ENCODE measurements at regions not wholly inside any gene's neighbourhood (a gene's known extent, or its start where the extent isn't known, plus 50 kb on each side); places are given as distances from the start of the nearest gene placed in this dataset.
A peak's percentile ranks its signal among the peaks of the same experiment; 100 is the strongest.

DNA sequence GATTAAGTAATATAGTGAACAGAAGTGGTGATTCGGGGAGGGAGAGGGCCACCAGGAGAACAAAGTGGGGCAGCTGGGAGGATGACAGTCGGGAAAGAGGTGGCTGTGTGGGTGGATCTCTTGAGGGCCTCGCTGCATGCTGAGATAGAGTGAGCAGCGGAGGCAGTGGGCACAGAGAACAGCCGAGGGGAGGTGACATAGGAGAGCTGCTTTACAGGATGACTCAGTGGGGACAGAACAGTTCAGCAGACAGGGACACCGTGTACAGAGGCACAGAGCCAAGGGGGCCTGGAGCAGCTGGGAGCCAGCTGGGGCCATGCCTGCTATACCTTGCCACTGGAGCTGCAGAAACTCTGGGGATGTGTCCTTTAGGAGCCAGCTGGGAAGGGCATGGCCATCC, 273.9 kb downstream of the GADD45G start:
- DNase-seq (ENCODE audit: low read depth in 2 of 2): peak in 1 of 2 donors; percentile 1

DNA sequence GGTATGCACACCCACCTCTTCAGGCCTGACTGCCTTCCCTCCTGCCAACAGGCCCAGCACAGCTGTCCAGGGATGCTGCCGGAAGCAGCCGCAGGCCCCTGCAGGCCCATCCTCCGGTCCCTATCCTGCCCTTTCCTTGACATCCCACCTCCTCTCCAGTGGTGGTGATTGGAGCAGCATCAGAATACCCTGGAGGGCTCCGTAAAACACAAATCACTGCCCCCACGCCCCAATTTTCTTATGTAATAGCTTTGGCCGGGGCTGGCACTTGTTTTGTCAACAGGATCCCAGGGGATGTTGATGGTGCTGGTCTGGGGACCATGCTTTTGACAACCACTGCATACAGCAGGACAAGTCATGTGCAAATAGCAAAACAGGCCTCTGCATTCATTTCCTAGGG, 274.5 kb downstream of the GADD45G start:
- no peak for DNase-seq (ENCODE audit: low read depth in 2 of 2)

DNA sequence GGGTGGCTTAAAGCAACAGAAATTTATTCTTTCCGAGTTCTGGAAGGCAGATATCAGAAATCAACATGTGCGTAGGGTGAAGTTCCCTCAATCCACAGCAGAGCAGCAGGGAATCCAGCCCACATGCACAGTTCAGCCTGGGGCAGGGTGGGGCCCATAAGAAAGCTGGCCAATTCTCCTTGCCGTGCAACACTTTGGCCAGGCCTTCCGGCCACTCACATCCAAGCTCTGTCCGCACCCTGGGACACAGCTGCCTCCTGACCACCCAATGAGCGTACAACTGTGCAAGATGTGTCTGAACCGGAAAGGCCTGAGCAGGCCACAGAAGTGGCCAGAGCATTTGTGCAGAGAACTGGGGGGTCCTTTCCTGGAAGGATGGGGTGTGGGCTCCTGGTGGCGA, 274.9 kb downstream of the GADD45G start:
- no peak for DNase-seq (ENCODE audit: low read depth in 2 of 2)

DNA sequence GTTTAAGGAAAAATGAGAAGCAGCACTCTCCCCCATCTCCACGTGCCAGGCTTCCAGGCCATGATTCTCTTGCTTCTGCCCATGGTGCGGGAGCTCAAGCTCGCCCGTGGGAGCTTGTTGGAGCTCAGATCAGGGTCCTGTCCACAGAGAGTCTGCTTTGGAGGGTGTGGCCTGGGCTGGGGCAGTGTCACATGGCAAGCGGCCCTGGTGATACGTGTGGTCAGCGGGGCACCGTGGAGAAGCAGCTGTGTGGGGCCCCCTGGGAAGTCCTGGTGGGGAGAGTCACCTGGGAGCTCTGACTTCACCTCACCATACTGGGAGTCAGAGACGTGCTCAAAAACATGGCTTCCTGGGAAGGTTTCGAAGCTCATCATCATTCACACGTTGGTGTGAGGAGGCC, 275.3 kb downstream of the GADD45G start:
- DNase-seq (ENCODE audit: low read depth in 2 of 2): no peak

DNA sequence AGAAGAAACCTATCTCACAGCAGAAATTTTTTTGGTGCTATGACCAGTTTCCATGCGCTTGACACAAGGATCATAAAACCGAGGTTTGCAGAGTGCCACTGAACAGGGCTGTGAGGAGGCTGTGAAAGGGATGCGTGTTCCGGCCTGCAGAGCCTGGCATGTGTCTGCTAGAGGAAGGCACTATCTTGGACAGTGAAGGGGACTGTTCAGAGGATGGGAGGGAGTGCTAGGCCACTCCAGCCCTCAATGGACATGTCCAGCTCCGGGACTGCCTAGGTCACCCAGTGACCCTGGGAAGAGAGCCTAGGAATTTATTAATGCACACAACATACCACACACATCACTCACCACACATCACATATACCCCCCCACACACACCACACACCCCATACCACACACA, 275.9 kb downstream of the GADD45G start:
- DNase-seq (ENCODE audit: low read depth in 2 of 2): no peak

DNA sequence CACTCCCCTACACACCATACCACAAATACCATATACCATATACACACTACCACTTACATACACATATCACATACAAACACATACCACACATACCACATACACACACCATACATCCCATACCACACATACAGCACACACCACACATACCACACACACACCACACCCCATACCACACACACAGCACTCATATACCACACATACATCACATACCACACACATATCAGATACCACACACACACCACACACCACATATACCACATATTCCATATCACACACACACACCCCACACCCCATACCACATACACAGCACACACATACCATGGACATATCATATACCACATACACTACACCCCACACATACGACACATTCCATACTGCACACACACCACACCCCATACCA, 276.6 kb downstream of the GADD45G start:
- no peak for DNase-seq (ENCODE audit: low read depth in 2 of 2)

DNA sequence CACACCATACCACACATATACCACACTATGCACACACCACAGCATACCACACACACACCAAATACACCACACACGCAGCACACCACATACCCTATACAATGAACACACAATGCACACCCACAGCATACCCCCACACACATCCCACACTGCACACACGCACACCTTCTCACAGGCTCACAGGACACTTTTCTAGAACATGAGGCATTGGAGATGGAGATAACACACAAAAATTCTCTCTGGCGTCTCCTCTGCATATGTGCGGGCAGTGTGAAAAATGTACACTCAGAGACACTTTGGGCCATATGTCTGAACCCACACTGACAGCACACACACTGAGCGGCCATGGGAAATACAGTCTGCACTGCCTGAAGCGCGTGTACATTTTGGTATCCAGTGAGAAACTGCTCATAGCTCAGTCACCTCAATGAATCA, 278.1 kb downstream of the GADD45G start:
- no peak for DNase-seq (ENCODE audit: low read depth in 2 of 2)

DNA sequence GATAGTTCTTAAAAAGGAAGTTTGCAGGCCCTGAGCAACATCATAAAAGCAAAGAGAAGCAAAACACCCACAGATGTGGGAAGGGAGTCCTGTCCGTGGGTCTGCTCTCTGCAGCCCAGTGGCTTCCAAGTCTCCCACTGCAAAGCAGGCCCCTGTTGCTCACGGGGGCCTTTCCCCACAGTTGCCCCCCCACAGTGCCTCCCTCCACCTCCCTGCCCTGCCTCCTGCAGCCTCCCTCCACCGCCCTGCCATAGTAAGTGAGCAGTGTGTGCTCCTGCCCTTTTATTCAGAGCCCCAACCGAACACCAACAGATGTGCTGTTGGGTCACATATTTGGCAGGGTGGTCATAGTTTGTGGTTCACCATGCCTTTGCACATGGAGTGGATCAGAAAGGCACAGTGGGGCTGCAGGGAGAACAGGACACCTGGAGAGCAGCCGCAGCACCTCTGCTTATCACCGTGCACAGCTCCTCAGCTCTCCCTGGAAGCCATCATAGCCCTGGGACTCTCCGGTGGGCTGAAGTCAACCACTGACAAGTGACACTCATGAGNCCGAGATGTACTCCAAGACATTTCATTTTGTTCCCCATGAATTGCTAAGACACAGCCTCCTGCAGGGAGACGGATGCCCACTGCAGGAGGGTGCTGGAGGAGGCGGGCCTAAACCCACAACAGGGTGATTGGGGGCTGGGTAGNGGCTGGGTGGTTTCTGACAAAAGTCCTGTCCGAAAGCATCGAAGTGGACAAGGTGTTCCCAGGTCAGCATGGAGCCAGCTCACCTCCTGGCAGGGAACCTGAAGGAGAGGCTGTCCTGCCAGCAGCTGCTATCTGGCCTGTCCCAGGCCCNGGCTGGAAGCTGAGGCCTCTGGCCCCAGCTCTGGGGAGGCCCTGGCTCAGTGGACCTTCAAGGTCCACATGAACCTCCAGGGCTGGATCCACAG, 278.9 kb downstream of the GADD45G start:
- no peak for DNase-seq (ENCODE audit: low read depth in 2 of 2)

DNA sequence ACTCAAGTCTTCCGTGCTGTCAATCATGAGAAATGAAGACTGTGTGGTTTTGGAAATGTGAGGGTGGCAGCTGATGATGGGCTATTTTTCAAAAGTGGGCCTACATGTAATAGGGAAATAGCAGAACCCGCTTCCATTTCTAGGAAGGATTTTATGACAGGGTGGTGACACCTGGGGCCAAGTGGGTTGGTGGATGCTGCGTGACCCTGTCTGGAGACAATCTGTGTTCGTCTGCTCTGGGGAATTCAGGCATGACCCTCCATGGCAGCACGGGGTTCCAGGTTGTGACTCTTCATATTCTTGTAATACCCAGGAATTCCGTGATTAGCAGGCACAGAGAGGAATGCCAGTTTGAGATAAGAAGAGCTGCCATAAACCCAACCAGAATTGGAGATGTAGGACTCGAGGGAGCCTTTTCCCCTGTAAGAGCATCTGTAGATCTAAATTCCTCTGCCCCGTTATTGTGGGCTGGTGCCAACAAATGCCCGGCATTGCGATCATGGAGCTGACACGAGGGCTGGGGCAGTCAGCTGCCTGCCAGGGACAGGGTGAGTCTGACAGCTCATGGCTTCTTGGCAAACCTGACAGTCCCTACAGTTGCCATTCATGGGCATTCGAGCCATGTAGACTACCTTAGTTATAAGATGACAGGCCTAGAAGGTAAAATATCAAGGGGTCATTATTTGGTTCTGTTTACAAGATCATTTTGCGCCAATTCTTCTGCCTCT, 279.7 kb downstream of the GADD45G start:
- no peak for DNase-seq (ENCODE audit: low read depth in 2 of 2)

DNA sequence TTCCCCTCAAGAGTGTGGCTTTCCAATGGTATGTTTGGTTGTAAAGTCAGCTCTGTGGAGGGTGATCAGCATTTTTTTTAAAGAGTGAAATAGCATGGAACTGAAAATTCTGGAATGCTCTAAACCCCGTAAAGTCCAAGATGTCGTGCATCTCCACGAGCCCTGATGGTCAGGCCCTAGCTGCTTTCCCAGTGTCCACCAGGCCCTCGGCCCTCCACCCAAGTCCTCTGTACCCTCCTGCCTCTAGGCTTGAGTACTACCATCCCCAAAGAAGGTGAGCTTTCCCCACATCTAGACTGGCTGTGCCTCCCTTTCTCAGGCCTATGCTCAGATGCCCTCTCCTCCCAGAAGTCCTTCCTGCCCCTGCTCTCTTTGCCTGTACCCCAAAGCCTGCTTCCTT, 280.3 kb downstream of the GADD45G start:
- DNase-seq (ENCODE audit: low read depth in 2 of 2): no peak

DNA sequence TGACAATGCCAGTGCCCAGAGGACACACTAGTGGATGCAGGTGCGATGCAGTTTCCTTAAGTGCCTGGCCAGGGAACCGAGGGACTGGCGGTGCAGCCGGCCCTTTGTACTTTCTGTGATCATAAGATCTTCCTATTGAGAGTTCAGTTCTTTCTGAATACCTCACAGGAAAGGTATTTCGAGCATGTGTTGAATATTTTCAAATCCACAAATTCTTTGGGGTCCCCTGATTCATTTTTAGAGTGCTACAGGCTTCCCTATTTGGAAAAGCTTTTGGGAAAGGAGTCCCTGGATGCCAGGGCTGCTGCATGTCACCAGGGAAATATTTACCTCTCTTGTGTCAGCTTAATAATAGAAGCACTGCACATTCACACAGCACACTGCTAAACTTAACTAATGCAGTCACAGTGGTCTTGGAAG, 281.5 kb downstream of the GADD45G start:
- DNase-seq (ENCODE audit: low read depth in 2 of 2): no peak

DNA sequence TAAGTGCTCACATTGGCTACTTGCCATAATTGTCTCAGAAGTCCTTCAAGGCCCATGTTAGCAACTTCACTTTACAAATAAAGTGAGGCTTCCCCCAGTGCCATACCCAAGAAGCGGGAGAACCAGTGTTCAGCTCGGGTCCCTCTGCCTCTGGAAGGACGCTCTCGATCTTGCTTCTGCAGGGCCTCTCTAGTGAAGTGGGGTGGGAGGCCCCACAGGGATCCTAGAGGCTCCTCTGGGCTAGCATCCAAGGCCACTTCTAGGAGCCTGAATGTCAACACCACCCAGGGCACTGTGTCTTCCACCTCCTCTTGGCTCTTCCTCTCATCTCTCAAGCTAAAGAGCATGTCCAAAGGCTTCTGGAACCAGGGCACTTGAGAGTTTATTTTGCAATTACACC, 282.5 kb downstream of the GADD45G start:
- no peak for DNase-seq (ENCODE audit: low read depth in 2 of 2)

DNA sequence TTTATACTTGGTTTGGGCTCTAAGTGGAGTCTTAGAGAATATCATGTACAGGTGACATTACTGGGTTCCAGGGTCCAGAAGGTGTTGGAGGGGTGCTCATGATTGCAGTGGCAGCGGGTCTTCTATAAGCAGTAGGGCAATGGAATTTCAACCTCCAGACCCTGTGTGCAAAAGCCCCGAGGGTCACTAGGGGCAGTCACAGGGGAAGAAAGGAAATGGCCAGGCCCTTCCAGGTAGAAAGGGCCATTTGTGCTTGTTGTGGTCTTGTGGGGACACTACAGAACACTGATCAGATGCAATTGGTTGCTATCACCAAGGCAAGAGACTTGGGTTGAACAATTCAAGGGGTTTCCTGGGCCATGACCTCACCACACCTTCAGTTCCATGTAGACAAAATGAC, 283.4 kb downstream of the GADD45G start:
- DNase-seq (ENCODE audit: low read depth in 2 of 2): no peak

DNA sequence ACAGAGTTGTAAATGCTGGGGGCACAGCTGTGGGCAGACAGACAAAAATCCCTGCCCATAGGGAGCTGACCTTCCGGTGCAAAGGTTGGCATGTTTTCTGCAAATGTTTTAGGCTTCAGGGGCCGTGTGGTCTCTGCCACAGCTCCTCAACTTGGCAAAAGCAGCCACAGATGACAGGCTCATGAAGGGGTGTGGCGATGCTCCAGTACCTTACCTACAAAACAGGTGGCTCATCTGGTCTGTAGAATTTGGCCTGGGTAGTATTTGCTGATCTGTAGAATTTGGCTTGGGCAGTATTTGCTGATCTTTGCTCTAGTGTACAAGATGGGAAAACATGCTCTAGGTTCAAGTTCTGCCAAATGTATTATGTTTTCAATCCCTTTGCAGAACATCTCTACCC, 283.9 kb downstream of the GADD45G start:
- no peak for DNase-seq (ENCODE audit: low read depth in 2 of 2)

DNA sequence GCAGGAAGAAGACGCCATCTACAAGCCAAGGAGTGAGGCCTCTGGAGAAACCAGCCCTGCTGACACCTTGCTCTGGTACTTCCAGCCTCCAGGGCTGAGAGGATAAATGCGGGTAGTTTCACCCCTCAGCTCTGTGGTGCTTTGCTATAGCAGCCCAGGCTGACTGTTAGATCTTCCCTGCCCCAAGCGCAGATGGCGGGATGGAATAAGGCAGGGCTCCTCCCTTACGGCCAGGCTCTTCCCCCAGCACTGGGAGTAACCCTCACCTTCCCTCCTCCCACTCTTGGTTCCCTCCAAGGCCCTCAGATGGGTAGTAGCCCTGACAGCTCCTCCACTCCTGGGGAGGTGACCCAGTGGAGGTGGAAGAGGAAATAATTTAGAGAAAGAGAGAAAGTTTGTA, 285.1 kb downstream of the GADD45G start:
- DNase-seq (ENCODE audit: low read depth in 2 of 2): no peak

DNA sequence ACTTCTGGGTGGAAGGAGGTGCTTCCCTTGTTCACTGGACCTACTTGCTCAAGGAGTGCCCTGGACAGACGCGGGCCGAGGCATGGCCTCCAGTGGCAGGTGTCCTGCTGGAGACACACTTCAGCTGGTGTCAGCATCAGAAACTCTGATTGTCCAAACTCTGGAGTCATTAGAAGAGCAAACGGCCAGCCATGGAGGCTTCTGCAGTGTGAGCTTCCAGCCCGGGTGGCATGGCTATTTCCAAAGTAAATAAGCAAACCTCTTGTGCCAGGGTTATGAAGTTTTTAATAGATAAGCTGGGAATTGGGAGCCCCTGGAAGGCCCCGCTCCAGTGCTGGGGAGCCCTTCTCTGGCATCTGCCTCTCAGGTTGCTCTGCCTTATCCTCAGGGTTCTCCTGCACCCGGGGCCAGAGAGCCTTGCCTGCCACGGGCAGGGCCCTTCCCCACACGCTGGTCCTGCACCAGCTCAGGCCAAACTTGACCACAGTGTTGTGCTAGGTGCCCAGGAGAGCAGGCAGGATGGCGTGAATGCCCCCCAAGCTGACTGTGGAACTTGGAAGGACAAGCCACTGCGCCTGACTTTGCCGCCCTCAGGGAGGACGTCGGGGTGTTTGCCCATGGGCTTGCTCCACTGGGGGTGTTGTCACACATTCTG, 285.6 kb downstream of the GADD45G start:
- no peak for DNase-seq (ENCODE audit: low read depth in 2 of 2)

DNA sequence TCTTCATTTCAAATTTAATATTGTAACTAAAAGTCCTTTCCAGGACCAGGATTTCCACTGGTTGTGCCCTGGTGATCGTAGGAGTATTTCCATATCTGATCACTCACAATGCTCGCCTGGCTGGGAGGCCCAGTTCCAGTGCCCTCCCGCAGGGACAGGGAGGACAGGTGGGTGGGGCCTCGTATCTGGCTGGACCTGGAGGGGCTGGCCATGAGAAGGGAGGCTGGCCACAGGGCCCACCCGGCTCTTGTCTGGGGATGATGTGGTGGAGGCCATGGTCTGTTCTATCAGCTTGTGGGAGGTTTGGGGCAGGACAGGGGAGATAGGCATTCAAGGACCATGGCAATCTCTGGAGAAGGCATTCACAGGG, 286.4 kb downstream of the GADD45G start:
- no peak for DNase-seq (ENCODE audit: low read depth in 2 of 2)

DNA sequence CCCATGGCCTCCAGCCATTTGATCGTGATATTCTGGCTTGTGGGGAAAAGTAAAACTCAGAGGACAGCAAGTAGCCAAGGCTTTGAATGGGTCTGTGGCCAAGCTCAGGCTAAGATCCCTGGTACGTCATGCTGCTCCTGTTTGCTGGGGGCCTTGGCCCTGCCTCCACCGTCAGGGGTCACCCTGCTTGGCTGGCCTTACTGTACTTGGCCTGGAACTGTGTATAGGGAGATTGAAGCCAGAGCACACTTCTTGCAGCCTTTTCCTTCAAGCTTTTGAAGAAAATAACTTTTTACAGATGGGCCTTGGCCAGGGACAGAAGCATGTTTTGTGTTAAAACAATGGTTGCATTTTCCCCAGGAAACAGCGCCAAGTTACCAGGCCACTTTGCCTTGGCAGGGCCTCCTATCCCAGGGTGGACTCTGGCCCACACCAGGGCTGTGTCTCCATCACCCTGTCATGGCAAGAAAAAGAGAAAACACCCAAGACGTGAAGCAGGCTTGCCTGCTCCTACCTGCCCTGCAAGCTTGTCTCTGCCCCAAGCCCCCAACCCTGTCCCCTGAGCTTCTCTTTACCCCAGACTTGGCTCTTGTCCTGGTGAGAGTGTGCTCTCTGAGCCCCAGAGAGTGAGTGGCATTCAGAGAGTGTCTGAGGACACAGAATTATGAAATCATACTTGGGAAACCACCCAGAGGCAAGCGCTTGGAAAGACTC, 286.9 kb downstream of the GADD45G start:
- DNase-seq (ENCODE audit: low read depth in 2 of 2): no peak

DNA sequence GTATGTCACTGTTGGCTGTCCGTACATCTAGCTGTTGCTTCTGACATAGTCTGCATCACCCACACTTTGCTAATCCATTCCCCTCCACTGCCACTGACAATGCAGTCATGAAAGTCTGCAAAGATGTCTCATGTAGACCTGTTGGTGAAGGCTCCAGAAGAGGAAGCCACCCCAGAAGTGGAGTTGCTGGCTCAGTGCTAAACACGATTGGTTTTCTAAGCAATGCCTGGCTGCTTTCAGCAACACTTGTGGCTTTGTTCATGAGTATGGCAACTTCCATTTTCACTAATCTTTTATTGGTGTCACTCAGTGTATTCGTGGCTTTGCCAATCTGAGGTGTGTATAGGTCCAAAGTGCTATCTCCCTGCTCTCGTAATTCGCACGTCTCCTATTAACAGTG, 288.1 kb downstream of the GADD45G start:
- no peak for DNase-seq (ENCODE audit: low read depth in 2 of 2)

DNA sequence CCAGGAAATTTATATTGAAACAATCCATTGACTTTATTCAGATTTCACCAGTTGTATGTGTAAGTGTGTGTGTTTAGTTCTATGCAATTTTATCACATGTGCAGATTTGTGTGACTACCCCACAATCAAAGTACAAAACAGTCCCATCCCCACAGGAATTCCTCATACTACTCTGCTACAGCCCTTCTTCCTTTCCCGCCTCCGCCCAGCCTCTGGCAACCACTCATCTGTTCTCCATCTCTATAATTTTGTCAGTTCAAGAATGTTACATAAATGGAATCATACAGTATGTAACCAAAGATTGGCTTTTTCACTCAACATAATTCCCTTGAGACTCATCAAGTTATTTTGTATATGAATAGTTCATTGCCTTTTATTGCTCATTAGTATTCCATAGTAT, 289.1 kb downstream of the GADD45G start:
- DNase-seq (ENCODE audit: low read depth in 2 of 2): no peak

DNA sequence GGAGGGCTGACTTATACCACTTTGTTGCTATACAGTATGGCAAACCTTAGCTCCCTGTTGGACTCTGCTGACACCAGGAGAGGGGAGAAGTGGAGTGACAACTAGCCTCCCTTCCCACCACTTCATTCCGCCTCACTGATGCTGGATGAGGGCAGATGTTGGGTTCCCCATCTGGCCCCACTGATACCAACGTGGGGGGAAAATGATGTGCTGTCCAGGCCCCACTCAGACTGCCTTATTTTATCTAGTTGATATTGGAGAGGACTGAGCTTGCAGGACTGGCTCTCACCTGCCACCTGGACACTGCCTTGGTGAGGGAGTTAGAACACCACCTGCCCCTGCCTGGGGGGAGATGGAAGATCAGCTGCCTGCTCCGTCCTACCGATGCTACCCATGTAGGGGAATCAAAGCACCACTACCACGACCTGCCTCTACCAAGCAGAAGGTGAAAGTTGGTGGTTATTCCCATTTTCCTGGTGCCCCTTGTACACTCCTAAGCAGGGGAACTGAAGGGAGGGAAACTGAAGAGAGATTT, 292.1 kb downstream of the GADD45G start:
- DNase-seq (ENCODE audit: low read depth in 2 of 2): no peak

DNA sequence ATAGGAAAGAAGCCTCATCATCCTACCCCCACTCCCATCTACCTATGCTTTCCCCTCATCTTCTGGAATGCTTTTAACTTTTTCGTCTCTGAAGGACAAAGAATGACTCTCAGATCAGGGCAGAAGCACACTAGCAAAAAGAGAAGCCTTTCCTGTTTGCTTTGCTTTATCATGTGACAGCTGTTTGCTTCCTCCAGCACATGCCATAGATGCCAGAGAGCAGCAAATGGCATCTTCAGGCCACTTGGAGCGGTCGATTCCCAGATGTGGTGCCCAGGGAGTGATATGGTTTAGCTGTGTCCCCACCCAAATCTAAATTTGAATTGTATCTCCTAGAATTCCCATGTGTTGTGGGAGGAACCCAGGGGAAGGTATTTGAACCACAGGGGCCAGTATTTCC, 294.8 kb downstream of the GADD45G start:
- no peak for DNase-seq (ENCODE audit: low read depth in 2 of 2)

Data from lung microvascular endothelial cell (primary cell).